Ishikawa (cell line): ENCODE measurements at regions not wholly inside any gene's neighbourhood (a gene's known extent, or its start where the extent isn't known, plus 50 kb on each side); places are given as distances from the start of the nearest gene placed in this dataset.

Experiments used
- CEBPB ChIP-seq: IDR thresholded peaks from 2 replicates; pipeline ENCODE4 v1.6.1; 2012
- CREB1 ChIP-seq: IDR thresholded peaks from 2 replicates; pipeline ENCODE4 v1.6.1; 2012; ENCODE audit warnings: low read depth
- EGR1 ChIP-seq: IDR thresholded peaks from 2 replicates; pipeline ENCODE4 v1.6.1; 2012
- EP300 ChIP-seq: IDR thresholded peaks from 2 replicates; pipeline ENCODE4 v1.6.1; 2012; ENCODE audit warnings: borderline replicate concordance
- FOXM1 ChIP-seq: IDR thresholded peaks from 2 replicates; pipeline ENCODE4 v1.6.1; 2012; ENCODE audit warnings: low read depth, borderline replicate concordance
- MAX ChIP-seq: IDR thresholded peaks from 2 replicates; pipeline ENCODE4 v1.6.1; 2012
- NFIC ChIP-seq: IDR thresholded peaks from 2 replicates; pipeline ENCODE4 v1.6.1; 2012
- RAD21 ChIP-seq: IDR thresholded peaks from 2 replicates; pipeline ENCODE4 v1.6.1; 2012; ENCODE audit warnings: low read depth
- REST ChIP-seq: IDR thresholded peaks from 2 replicates; pipeline ENCODE4 v1.6.1; 2012; ENCODE audit warnings: low read depth, mild to moderate bottlenecking
- TAF1 ChIP-seq: IDR thresholded peaks from 2 replicates; pipeline ENCODE4 v1.6.1; 2012; ENCODE audit warnings: low read depth, mild to moderate bottlenecking
- TCF12 ChIP-seq: IDR thresholded peaks from 2 replicates; pipeline ENCODE4 v1.6.1; 2012; ENCODE audit warnings: low read depth
- TEAD4 ChIP-seq: IDR thresholded peaks from 2 replicates; pipeline ENCODE4 v1.6.1; 2012
- USF1 ChIP-seq: IDR thresholded peaks from 2 replicates; pipeline ENCODE4 v1.6.1; 2012
- YY1 ChIP-seq: IDR thresholded peaks from 2 replicates; pipeline ENCODE4 v1.6.1; 2012; ENCODE audit warnings: low read depth
- ZBTB7A ChIP-seq: IDR thresholded peaks from 2 replicates; pipeline ENCODE4 v1.6.1; 2012; ENCODE audit warnings: low read depth

GRCh38 chr5:35312267-35312666 is 82.0 kb upstream of the PRLR start:
- no peak for TF ChIP-seq ZBTB7A
- no peak for TF ChIP-seq CEBPB
- TF ChIP-seq YY1: no peak
- TF ChIP-seq TCF12: no peak
- no peak for TF ChIP-seq NFIC
- TF ChIP-seq EP300: no peak
- no peak for TF ChIP-seq EGR1
- no peak for TF ChIP-seq CREB1
- TF ChIP-seq REST: no peak
- no peak for TF ChIP-seq USF1
- no peak for TF ChIP-seq TEAD4
- TF ChIP-seq RAD21: no peak
- TF ChIP-seq TAF1: no peak
- no peak for TF ChIP-seq FOXM1
- TF ChIP-seq MAX: no peak

- no peak for TF ChIP-seq EGR1
- no peak for TF ChIP-seq ZBTB7A
- no peak for TF ChIP-seq EP300
- no peak for TF ChIP-seq FOXM1
- no peak for TF ChIP-seq RAD21
- no peak for TF ChIP-seq REST
- no peak for TF ChIP-seq CEBPB
- no peak for TF ChIP-seq CREB1
- no peak for TF ChIP-seq YY1
- TF ChIP-seq MAX: no peak
- TF ChIP-seq TEAD4: no peak
- no peak for TF ChIP-seq TCF12
- TF ChIP-seq NFIC: no peak
- no peak for TF ChIP-seq USF1
- no peak for TF ChIP-seq TAF1
Observed at GRCh38 chr5:35309365-35310130, 79.3 kb upstream of the PRLR start.

GRCh38 chr5:35308421-35308820 is 78.1 kb upstream of the PRLR start:
- TF ChIP-seq CREB1 (no peak), TEAD4 (no peak), YY1 (no peak), RAD21 (no peak), TAF1 (no peak), NFIC (no peak), REST (no peak)

- TF ChIP-seq REST (no peak), FOXM1 (no peak), EGR1 (no peak), NFIC (no peak), CREB1 (no peak), USF1 (no peak), EP300 (no peak), TAF1 (no peak), CEBPB (no peak), YY1 (no peak), MAX (no peak), RAD21 (no peak), TEAD4 (no peak), ZBTB7A (no peak)
Observed at GRCh38 chr5:35306716-35307365, 76.6 kb upstream of the PRLR start.
